NCI-H82 (cell line): ENCODE measurements at regions not wholly inside any gene's neighbourhood (a gene's known extent, or its start where the extent isn't known, plus 50 kb on each side); places are given as distances from the start of the nearest gene placed in this dataset.
"Not testable (repeated sequence)": the region's sequence is repeated elsewhere in the genome, so short reads cannot be mapped to it uniquely, and the experiment has no call there.

ENCODE experiments used
- DNase-seq: peaks from one replicate; lab custom pipeline; 2025; lab: John Stamatoyannopoulos, UW

- DNase-seq: not testable (repeated sequence)
Observed at GRCh38 chr3:32042867-32043266, 61.3 kb downstream of the ZNF860 start.

- peak; percentile 75 for DNase-seq
Observed at GRCh38 chr3:32045091-32045915, 61.1 kb upstream of the GPD1L start.

GRCh38 chr3:32046102-32046501 lies 60.3 kb upstream of the GPD1L start:
- no peak for DNase-seq

GRCh38 chr3:32048487-32049182 lies 57.8 kb upstream of the GPD1L start:
- no peak for DNase-seq

GRCh38 chr3:32049916-32050315 lies 56.5 kb upstream of the GPD1L start:
- no peak for DNase-seq

- DNase-seq: not testable (repeated sequence)
Observed at GRCh38 chr3:32052230-32052629, 54.2 kb upstream of the GPD1L start.

- DNase-seq: not testable (repeated sequence)
Observed at GRCh38 chr3:32052851-32053250, 53.6 kb upstream of the GPD1L start.

- DNase-seq: no peak
Observed at GRCh38 chr3:32056559-32057290, 49.7 kb upstream of the GPD1L start.
